PC-3 (cell line): ENCODE measurements at regions not wholly inside any gene's neighbourhood (a gene's known extent, or its start where the extent isn't known, plus 50 kb on each side); places are given as distances from the start of the nearest gene placed in this dataset.
"Not testable (repeated sequence)": the region's sequence is repeated elsewhere in the genome, so short reads cannot be mapped to it uniquely, and the experiment has no call there.

ENCODE experiments used
- ATAC-seq: fragments of 200-7000 bp; cut with Tn5 transposase; 2 replicates; pipeline ENCODE4 v1.9.1; 2020; ENCODE audit warnings: mild to moderate bottlenecking, moderate library complexity
- BruUV-seq: library from RNA; stranded (reverse); fragments of 400-500 nt; replicated peaks from 2 replicates; lab custom pipeline; 2021; lab: Mats Ljungman, UMichigan
- CTCF ChIA-PET: fragments of 300-600 bp; sonication (Branson Sonifier 250); formaldehyde crosslinking; loops from one replicate; lab custom pipeline; 2022; ENCODE audit warnings: antibody characterized with exemption; lab: Charles Lee
- POLR2A ChIA-PET: fragments of 300-600 bp; sonication (Branson Sonifier 250); formaldehyde crosslinking; loops from one replicate; lab custom pipeline; 2022; ENCODE audit warnings: antibody characterized with exemption; ENCODE audit not compliant: unreplicated experiment; lab: Charles Lee
- DNase-seq: peaks from one replicate; pipeline ENCODE4 v3.0.0-alpha.2; 2015
- H2AFZ ChIP-seq: fragments of 300-600 bp; sonication (generic); 2 replicates; pipeline ENCODE4 v1.6.0; 2016; ENCODE audit warnings: antibody characterized with exemption, low read length
- H3F3A ChIP-seq: fragments of 300-600 bp; sonication (generic); one replicate; pipeline ENCODE4 v1.6.0; 2017; ENCODE audit warnings: antibody characterized with exemption, low read length, control low read depth, mild to moderate bottlenecking; ENCODE audit not compliant: unreplicated experiment
- H3K27ac ChIP-seq: fragments of 300-600 bp; sonication (generic); 2 replicates; pipeline ENCODE4 v1.5.1; 2016; ENCODE audit warnings: mild to moderate bottlenecking, low read length
- H3K27me3 ChIP-seq: fragments of 300-600 bp; sonication (generic); 2 replicates; pipeline ENCODE4 v1.6.1; 2016; ENCODE audit warnings: low read length, mixed read lengths
- H3K36me3 ChIP-seq: fragments of 300-600 bp; sonication (generic); 2 replicates; pipeline ENCODE4 v1.6.1; 2016; ENCODE audit warnings: low read depth, mixed run types, low read length, mixed read lengths
- H3K4me1 ChIP-seq: fragments of 300-600 bp; sonication (generic); 2 replicates; pipeline ENCODE4 v1.5.1; 2016; ENCODE audit warnings: low read length; ENCODE audit not compliant: insufficient read depth
- H3K4me2 ChIP-seq: fragments of 300-600 bp; sonication (generic); 2 replicates; pipeline ENCODE4 v1.6.0; 2016; ENCODE audit warnings: low read length
- H3K4me3 ChIP-seq: fragments of 300-600 bp; sonication (generic); 2 replicates; pipeline ENCODE4 v1.5.1; 2016; ENCODE audit warnings: mild to moderate bottlenecking, low read length, mixed read lengths
- H3K79me2 ChIP-seq: fragments of 300-600 bp; sonication (generic); 2 replicates; pipeline ENCODE4 v1.6.1; 2017; ENCODE audit warnings: low read length, mixed read lengths
- H3K9ac ChIP-seq: fragments of 300-600 bp; sonication (generic); 2 replicates; pipeline ENCODE4 v1.6.0; 2016; ENCODE audit warnings: mild to moderate bottlenecking, low read length
- H3K9me2 ChIP-seq: fragments of 300-600 bp; sonication (generic); replicated peaks from 2 replicates; pipeline ENCODE4 v1.6.1; 2016; ENCODE audit warnings: mixed run types, low read length, mixed read lengths
- H3K9me3 ChIP-seq: fragments of 300-600 bp; sonication (generic); 2 replicates; pipeline ENCODE4 v1.6.1; 2016; ENCODE audit warnings: low read length, mixed read lengths
- H4K20me1 ChIP-seq: fragments of 300-600 bp; sonication (generic); 2 replicates; pipeline ENCODE4 v1.6.1; 2016; ENCODE audit warnings: low read length, mixed read lengths
- EZH2 ChIP-seq: fragments of 300-600 bp; sonication (generic); IDR thresholded peaks from one replicate; pipeline ENCODE4 v1.6.1; 2017; ENCODE audit warnings: antibody characterized with exemption, mild to moderate bottlenecking, low read length; ENCODE audit not compliant: unreplicated experiment
- EZH2phosphoT487 ChIP-seq: fragments of 300-600 bp; sonication (generic); IDR thresholded peaks from 2 replicates; pipeline ENCODE4 v1.6.1; 2018; ENCODE audit warnings: mild to moderate bottlenecking, antibody characterized with exemption, low read length, borderline replicate concordance
- intact Hi-C: fragments of 100-400 bp; cut with micrococcal nuclease; formaldehyde crosslinking; loops from 2 replicates; pipeline ENCODE4 v1.9.0; 2023
- TF ChIP-seq, protein P1 (sequence below): fragments of 300-600 bp; sonication (generic); conservative IDR thresholded peaks from 2 replicates; pipeline ENCODE4 v1.5.1; 2017; ENCODE audit warnings: antibody characterized with exemption, low read depth, mild to moderate bottlenecking, low read length

DNA sequence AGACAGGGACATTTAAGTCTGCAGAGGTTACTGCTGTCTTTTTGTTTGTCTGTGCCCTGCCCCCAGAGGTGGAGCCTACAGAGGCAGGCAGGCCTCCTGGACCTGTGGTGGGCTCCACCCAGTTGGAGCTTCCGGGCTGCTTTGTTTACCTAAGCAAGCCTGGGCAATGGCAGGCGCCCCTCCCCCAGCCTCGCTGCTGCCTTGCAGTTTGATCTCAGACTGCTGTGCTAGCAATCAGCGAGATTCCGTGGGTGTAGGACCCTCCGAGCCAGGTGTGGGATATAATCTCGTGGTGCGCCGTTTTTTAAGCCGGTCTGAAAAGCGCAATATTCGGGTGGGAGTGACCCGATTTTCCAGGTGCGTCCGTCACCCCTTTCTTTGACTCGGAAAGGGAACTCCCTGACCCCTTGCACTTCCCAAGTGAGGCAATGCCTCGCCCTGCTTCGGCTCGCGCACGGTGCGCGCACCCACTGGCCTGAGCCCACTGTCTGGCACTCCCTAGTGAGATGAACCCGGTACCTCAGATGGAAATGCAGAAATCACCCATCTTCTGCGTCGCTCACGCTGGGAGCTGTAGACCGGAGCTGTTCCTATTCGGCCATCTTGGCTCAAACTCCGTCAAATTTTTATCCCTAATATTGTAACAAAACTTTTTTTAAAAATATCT lies 101.2 kb upstream of the CPHXL start:
- DNase-seq, POLR2A ChIA-PET, H3K4me2 ChIP-seq, H3K79me2 ChIP-seq, H3K27me3 ChIP-seq, H3K27ac ChIP-seq, CTCF ChIA-PET, ATAC-seq, H2AFZ ChIP-seq, BruUV-seq, H3K9ac ChIP-seq, H3F3A ChIP-seq, H3K36me3 ChIP-seq, H3K9me3 ChIP-seq, H3K9me2 ChIP-seq, H4K20me1 ChIP-seq, intact Hi-C loops, H3K4me1 ChIP-seq, H3K4me3 ChIP-seq: not testable (repeated sequence)

DNA sequence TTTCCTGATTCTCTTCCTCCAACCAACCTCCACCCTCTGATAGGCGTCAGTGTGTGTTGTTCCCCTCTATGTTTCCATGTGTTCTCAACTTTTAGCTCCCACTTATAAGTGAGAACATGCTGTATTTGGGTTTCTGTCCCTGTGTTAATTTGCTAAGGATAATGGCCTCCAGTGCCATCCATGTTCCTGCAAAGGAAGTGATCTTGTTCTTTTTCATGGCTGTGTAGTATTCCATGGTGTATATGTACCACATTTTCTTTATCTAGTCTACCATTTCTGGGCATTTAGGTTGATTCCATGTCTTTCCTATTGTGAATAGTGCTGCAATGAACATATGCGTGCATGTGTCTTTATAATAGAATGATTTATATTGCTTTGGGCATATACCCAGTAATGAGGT lies 107.1 kb upstream of the CPHXL start:
- BruUV-seq, CTCF ChIA-PET, intact Hi-C loops, H3K4me1 ChIP-seq, H3K9ac ChIP-seq, DNase-seq, H3K4me2 ChIP-seq, H3K79me2 ChIP-seq, H3F3A ChIP-seq, ATAC-seq, H3K9me3 ChIP-seq, H3K36me3 ChIP-seq, H3K27ac ChIP-seq, H2AFZ ChIP-seq, H3K4me3 ChIP-seq, H4K20me1 ChIP-seq, POLR2A ChIA-PET, H3K9me2 ChIP-seq: not testable (repeated sequence)
- H3K27me3 ChIP-seq, result peaks cover 25% of the 10 kb centered on the region

DNA sequence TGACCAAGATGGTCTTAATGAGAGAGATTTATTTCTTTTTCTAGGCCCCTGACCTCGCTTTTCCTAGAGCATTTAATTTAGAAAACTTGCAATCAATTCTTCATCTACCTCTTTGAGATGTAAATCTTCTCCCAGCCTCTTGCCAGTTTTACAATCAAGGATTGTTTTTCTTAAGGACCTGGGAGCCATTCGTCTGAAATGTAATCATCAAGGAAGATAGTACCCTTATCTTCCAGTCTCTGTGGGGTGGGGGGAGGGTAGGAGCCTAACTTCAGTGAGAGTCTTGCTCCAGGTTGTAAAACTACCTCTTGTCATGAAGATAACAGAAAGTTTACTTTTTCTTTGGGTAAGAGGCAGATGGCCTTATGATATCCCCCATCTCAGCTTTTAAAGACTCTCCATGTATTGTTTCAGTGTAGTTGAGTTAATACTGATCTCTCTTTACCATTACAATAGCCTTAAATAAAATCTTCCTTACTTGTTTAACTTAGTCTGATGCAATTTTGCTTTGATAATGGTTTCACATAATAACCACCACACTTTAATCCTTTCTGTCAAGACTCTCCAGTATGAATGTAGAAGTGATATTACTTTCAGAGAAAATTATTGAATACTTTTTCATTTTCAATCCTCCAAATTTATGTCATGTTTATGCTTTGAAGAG lies 110.2 kb upstream of the CPHXL start:
- no peaks in the 10 kb centered on the region for H3K4me1 ChIP-seq
- intact Hi-C loops, result no loop called here
- no peaks in the 10 kb centered on the region for H3F3A ChIP-seq
- no peaks in the 10 kb centered on the region for H4K20me1 ChIP-seq
- DNase-seq (no peak), ATAC-seq (no peak)
- H3K27me3 ChIP-seq, result peaks cover 25% of the 10 kb centered on the region
- no peaks in the 10 kb centered on the region for H3K9me3 ChIP-seq
- H2AFZ ChIP-seq, result no peak overlapping the region
- no peak overlapping the region for H3K4me3 ChIP-seq
- no peak overlapping the region for H3K27ac ChIP-seq
- H3K4me2 ChIP-seq, result no peak overlapping the region
- H3K79me2 ChIP-seq, result no peaks in the 10 kb centered on the region
- TF ChIP-seq EZH2 (no peak), EZH2phosphoT487 (no peak)
- ChIA-PET CTCF (no interaction called here), POLR2A (no interaction called here)
- no peaks in the 10 kb centered on the region for H3K9me2 ChIP-seq
- H3K9ac ChIP-seq, result no peak overlapping the region
- BruUV-seq, result no TSS peak
- no peaks in the 10 kb centered on the region for H3K36me3 ChIP-seq

DNA sequence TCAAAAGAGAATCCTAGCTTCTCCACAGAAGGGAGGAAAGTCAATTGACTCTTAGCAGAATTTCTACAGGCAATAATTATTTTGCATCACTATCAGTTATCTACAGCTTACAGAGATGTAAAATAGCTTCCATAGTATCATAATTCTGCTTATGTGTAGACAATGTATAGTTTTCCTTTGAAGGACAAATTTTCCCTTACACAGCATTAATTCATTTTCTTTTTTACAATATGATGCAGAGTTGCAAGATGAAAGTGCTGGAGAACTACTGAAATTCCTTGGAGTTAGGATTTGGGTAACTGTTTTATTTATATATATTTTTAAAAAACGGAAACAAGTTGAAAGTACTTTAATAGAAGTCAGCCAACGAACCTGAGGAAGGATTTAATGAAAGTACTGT lies 111.0 kb upstream of the CPHXL start:
- Histone ChIP-seq H3K9me2 (no peaks in the 10 kb centered on the region), H3K27me3 (peaks cover 25% of the 10 kb centered on the region), H3K9ac (no peak overlapping the region), H4K20me1 (no peaks in the 10 kb centered on the region), H3K4me3 (no peak overlapping the region), H3K79me2 (no peaks in the 10 kb centered on the region), H3F3A (no peaks in the 10 kb centered on the region), H2AFZ (no peak overlapping the region), H3K9me3 (no peaks in the 10 kb centered on the region), H3K4me2 (no peak overlapping the region), H3K27ac (no peak overlapping the region), H3K4me1 (no peaks in the 10 kb centered on the region), H3K36me3 (no peaks in the 10 kb centered on the region)
- DNase-seq, result no peak
- TF ChIP-seq EZH2, result no peak
- TF ChIP-seq, protein P1, sequence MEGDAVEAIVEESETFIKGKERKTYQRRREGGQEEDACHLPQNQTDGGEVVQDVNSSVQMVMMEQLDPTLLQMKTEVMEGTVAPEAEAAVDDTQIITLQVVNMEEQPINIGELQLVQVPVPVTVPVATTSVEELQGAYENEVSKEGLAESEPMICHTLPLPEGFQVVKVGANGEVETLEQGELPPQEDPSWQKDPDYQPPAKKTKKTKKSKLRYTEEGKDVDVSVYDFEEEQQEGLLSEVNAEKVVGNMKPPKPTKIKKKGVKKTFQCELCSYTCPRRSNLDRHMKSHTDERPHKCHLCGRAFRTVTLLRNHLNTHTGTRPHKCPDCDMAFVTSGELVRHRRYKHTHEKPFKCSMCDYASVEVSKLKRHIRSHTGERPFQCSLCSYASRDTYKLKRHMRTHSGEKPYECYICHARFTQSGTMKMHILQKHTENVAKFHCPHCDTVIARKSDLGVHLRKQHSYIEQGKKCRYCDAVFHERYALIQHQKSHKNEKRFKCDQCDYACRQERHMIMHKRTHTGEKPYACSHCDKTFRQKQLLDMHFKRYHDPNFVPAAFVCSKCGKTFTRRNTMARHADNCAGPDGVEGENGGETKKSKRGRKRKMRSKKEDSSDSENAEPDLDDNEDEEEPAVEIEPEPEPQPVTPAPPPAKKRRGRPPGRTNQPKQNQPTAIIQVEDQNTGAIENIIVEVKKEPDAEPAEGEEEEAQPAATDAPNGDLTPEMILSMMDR, result no peak
- TF ChIP-seq EZH2phosphoT487, result no peak
- ChIA-PET POLR2A (no interaction called here), CTCF (no interaction called here)
- no TSS peak for BruUV-seq
- intact Hi-C loops, result no loop called here
- no peak for ATAC-seq
